NCI-H524 (cell line): ENCODE measurements at regions not wholly inside any gene's neighbourhood (a gene's known extent, or its start where the extent isn't known, plus 50 kb on each side); places are given as distances from the start of the nearest gene placed in this dataset.
"Not testable (repeated sequence)": the region's sequence is repeated elsewhere in the genome, so short reads cannot be mapped to it uniquely, and the experiment has no call there.

Experiments
- DNase-seq, 2 experiments: peaks; one replicate each; lab custom pipeline; 2025; lab: John Stamatoyannopoulos, UW

DNA sequence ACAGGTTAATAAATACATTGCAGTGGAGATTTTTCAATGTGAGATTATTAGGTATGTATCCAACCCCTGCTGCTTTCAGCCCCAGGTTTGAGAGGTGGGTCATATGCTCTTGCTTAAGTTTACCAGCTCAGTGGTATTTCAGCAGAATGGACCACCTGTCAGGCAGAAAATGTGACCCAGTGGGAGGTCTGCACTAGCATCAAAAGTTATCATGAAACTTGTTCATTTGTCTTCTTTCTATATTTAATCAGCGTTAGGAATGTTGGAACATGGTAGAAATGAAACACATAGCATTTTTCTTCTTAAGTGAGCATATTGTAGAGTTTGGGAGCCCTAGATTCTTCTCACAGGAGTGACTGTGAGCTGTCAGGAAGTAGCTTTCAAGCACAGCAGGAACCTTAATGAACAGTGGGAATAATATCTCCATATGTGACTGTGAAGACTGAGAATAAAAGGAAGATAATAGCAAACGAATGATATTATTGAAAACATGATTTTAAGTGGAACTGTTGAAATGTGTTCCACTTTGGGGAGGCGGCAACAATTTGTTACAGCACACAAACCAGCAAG, 596.9 kb upstream of the CDH6 start:
- no peak for DNase-seq

DNA sequence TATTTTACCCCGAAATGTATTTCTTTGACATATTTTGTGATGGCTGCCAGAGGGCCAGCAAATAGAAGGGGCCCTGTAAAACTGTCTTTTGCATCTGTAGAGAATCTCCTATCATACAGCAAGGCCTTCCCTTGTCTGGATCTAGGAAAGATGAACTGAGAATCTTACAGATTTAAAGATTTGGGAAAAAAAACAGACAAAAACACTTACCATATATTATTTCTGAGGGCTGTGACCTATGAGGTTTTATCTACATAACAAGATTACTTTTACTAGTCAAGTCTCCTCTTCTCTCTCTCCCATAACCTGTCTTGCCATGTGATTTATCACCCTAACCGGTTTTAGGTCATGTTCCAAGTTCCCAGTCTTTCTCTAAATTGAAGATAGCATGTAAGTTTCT, 599.2 kb upstream of the CDH6 start:
- no peak for DNase-seq

DNA sequence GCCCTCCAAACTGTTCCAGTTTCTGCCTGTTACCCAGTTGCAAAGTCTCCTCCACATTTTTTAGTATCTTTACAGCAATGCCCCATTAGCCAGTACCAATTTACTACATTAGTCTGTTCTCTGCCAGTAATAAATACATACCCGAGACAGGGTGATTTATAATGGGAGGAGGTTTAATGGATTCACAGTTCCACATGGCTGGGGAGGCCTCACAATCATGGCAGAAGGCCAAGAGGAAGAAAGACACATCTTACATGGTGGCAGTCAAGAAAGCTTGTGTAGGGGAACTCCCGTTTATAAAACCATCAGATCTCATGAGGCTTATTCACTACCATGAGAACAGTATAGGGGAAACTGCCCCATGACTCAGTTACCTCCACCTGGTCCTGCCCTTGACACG, 600.7 kb upstream of the CDH6 start:
- DNase-seq = no peak

DNA sequence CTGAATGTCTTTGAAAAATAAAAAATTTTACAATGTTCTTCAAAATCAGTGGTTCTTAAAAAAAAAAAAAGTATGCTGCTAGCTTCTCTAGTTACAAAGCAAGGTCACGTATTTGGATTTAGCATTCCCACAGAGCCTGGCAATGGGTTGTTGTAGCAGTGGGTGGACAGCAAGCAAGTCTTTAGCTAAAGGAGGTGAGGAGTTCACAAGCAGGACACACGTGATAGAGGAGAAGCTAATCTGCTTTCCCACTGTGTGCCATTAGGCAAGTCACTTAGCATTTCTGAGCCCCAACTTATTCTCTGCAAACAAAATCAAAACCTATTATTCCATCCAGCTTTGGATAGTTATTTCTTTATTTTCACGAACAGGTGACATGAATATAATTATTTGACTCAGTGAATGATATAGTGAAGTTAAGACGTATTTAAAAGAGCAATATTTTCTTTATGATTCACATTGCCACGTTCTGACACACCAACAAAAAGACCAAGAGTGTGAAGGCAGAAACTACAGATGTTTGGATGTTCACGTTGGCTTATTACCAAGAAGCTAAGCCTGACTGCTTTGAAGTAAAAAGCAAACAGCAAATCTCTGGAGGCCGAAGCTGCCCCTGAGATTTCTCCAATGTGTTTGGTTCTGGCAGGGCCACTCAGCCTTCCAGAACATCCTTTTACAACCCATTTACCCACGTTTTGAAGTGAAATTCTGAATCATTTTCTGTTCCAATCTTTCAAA, 612.1 kb upstream of the CDH6 start:
- DNase-seq = no peak

DNA sequence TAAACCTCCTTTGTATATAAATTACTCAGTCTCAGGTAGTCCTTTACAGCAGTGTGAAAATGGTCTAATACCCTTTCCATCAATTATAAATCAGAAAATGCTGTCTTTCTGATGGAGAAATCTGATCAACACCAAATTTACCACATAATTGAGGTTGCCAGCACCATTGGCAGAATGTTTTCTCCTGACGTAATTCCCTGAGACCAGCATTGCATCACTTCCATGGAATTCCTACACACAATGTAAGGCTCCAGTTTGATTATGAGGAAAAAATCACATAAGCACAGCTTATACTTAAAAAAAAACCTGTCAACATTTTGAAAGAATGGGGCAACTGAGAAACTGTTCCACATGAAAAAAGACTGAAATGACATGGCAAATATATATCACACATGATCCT, 618.7 kb upstream of the CDH6 start:
- DNase-seq = no peak

DNA sequence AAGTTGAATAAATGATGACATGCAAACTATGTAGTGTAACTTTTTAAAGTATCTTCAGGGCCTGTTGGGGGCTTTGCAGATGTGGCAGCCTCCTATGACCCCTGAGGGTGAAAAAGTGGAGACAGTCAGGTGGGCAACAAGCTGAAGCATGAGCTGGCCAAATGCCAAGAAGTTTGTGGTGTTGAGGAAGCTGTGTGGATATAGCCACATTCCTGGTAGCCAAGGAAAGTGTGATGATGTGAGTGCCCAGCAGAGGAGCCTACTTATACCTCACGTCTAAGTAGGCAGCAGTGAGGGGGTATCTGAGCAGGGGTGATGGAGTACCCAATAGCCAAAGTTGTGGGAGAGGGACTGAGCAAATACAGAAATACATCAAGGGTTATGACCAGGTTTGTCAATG, 621.2 kb upstream of the CDH6 start:
- no peak for DNase-seq

DNA sequence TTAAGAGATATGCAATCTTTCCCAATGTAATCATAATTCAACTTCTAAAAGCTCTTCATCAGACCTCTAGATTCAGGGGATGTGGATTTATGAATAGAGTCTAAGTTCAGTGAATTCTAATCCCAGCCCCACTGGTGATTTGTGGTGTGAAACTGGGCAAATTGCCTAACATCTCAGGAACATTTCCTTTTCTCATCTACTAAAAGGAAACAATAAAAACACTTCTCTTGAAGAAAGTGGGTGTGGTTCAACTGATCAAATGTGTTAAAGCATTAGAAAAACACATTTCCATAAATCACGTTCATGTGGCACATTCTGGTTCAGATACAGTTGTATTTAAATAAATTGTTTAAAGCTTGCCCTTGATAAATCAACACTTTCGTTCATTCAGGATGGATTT, 631.7 kb upstream of the CDH6 start:
- DNase-seq = no peak

DNA sequence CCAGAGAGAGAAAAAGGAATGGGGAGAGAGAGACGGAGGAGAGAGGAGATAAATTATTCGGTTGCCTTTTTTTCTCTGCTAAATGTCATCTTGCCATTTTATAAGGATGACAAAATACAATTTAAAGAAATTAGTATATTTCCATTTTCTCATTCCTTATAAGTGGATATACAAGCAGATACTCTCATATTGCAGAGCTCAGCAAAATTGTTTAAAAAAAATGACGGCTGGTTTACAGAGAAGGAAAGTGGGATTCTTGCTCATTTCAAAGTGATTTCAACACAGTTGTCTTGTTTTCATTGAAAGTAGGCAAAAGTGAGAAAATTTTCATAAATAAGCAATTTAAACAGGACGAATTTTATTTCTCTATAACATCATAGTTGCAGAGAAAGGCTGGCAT, 641.9 kb upstream of the CDH6 start:
- DNase-seq = no peak

DNA sequence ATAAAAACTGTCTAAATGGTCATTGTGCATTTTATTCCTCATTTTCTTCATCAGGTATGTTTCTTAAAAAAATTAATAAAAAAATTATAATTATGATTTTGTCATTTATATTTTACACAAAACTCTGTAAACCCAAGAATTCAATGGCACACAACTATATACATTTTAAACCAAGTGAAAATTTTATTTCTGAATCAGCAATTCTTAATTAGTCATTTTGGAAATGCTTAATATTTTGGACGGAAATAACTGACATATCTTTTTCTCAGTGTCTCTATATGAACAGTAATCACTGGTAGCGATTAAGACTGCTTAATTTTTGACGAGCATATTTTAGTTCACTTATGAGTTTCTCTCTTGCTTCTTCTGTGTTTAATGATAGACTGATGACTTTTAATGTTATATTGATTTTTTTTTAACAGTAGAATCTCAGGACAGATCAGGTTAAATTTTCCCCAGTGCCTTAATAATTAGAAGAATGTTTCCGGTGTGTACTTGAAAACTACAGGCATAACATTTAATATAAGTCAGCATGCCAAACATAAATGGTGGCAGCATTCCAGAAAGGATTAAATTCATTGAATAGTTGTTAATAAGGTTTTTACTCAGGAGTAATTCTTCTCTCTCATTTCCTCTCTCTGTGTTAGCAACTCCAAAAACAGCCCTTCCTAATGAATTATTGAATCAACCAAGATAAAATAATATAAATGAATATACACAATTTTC, 644.7 kb upstream of the CDH6 start:
- DNase-seq = no peak

DNA sequence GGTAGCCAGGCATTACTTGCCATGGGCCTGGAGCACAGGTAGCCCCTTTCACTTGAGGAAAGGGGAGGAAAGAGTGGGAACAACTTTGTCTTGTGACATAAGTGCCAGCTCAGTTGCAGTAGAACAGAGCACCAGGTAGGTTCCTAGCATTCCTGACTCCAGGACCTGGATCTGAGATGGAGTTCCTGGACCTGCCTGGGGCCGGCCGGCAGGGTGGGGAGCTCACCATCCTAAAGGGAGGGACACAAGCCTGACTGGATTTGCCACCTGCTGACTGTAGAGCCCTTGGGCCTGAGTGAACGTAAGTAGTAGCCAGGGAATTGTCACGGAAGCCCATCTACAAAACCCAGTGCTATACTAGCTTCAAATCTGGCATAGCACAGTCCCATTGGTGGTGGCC, 653.3 kb upstream of the CDH6 start:
- no peak for DNase-seq

DNA sequence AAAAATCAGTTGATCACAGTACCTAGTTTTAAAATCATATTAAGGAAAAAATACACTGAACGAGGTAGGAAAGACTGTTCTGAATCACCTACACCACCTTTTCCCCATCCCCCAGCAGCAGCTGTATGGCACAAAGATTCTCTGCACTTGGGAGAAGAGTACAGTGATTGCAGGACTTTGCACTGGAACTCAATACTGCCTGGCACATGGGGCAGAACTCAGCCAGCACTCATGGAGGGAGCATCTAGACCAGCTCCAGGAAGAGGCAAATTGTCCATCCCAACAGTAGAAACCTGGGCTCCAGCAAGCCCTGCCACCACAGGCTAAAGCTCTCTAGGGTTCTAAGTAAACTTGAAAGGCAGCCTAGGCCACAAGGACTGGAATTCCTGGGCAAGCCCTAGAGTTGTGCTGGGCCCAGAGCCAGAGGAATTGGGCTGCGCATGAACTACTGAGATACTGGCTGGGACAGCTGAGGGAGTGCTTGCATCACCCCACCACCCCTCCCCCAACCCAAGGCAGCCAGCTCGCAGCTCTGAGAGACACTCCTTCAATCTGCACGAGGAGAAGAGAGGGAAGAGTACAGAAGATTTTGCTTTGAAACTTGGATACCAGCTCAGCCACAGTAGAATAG, 654.4 kb upstream of the CDH6 start:
- no peak for DNase-seq

DNA sequence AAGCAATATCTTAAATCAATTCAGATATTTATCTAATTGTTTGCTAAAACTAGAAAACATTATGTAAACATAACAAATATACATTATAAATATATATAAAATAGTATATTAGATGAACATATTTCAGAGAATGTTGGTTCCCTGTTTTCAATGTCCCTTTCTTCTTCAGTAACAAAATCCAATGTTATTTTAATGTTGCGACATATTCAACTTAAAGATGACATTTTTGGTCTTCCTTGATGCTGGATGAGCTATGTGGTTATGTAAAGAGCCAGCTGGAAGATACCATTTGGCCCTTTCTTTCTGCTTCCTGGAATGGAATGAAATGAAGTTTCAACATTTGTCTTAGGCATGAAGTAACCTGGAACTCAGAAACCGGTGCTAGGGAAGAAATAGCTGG, 668.1 kb upstream of the CDH6 start:
- DNase-seq = no peak

DNA sequence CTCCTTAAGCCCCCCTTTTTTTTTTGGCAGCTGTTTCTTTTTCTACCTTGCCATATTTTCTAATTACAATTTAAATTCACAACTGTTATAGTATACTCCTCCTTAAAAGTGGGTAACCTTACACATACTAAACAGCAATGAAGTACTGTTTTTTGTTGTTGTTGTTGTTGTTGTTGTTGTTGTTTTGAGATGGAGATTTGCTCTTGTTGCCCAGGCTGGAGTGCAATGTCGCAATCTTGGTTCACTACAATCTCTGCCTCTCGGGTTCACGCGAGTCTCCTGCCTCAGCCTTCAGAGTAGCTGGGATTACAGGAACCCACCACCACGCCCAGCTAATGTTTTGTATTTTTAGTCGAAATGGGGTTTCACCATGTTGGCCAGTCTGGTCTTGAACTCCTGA, 669.1 kb upstream of the CDH6 start:
- DNase-seq = no peak

DNA sequence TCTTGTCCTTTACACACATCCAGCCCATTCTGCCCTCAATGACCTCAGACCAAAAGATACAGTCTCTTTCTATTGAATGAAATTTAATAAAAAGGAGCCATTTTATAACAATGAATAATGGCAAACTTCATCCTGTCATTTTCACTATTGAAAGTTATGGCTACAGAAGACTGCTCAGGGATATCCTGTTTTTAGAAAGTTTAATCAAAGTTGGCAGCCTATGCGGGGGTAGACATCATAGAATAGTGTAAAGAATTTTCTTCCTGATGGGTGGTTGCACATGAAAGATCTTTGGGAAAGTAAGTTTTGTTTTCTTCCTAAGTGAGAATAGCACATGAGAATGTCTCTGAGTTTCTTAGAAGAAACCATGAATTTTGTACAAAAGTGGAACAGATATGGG, 670.4 kb upstream of the CDH6 start:
- DNase-seq = no peak

DNA sequence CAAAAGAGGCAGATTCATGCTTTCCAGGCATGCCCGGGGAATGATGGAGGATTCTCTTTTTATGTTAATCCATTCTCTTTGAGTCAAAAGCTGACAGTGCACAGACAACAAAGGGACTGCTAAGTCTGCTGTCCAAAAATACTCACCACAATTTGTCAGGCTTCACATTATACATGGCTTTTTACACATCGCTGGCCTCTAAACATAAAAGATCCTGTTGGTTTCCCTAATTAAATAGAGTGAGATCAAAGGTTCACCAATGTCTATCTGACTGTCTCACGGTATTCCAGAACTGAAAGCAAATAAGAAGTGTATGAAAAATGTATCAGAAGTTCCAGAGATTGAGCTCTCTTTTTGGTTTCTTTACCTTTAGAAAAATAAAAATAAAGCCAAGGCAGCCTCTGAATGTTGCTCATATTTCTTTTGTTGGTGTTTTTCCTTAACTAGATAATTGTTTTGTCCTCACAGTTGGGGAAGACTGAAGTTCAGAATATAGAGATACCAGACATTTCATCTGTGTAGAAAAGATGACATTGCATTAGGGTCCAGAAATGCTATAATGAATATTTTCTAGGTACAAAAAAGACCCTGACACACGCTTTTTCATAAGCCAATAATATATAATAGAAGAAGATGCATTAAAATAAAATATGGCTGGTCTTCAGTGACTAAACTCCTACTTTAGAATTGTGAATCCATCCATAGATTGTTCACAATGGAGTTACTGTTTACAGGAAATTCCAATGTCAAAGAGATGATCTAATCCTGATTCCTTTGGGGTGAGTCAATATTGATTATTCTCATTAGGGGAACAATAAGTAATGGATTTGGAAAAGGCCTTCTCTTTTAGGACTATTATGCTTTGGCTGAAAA, 688.2 kb upstream of the CDH6 start:
- no peak for DNase-seq

DNA sequence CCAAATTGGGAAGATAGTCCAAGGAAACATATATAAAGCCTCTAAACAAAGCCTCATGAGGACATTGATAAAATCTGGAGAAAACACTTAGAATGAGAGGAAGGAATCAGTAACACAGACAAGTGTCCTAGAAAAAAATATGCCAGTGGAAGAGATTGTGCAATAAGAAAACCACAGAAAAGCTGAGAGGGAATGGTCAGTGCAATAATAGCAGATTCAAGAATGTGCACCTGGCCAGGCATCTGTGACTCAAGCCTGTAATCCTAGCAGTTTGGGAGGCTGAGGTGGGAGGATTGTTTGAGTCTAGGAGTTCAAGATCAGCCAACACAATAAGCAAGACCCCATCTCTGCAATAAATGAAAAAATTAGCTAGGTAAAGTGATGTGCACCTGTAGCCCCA, 691.2 kb upstream of the CDH6 start:
- DNase-seq = no peak

DNA sequence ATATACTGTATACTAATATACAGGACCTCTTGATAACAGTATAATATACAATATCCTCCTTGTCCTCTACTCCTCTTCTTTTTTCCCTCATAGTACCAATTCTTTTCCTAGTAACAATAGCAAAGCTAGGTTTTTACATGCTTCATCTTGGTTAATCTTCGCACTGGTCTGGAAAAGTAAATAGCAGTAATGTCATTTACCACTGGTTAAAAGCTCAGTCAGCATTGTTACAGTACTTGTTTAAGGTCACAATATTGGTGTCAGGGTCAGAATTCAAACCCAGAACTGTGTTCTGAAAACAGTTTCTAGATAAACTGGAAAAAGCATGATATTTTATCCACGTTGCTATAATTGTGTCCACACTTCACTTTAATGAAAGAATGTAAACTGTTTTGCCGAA, 692.4 kb upstream of the CDH6 start:
- no peak for DNase-seq

DNA sequence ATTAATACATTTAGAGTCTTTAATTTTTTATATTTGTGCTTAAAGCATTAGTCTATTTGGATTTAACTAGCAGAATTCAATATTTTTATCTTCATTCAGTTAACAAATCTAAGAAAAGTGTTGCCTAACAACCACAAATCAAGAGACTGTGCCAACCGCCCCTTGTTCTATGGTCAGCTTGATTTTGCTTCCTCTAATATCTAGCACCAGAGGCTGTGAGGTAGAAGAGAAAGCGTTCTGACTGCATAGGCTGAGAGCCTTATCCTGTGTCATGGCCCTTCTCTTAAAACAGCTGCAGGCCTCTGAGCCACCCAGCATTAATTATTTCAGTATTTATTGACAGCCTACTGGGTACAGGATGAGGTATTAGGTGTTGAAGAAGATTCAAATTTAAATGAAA, 693.0 kb upstream of the CDH6 start:
- DNase-seq = no peak

DNA sequence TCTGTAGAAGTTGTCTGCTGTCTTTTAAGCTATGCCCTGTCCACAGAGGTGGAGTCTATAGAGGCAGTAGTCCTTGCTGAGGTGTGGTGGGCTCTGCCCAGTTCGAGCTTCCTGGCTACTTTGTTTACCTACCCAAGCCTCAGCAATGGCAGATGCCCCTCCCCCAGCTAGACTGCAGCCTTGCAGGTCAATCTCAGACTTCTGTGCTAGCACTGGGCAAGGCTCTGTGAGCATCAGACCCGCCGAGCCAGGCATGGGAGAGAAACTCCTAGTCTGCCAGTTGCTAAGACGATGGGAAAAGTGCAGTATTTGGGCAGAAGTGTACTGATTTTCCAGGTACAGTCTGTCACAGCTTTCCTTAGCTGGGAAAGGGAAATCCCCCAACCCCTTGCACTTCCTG, 694.1 kb upstream of the CDH6 start:
- no peak for DNase-seq

DNA sequence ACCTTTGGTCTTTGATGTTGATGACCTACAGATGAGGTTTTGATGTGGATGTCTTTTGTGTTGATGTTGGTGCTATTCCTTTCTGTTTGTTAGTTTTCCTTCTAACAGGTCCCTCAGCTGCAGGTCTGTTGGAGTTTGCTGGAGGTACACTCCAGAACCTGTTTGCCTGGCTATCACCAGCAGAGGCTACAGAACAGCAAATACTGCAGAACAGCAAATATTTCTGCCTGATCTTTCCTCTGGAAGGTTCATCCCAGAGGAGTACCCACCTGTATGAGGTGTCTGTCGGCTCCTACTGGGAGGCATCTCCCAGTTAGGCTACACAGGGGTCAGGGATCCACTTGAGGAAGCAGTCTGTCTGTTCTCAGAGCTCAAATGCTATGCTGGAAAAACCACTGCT, 694.5 kb upstream of the CDH6 start:
- DNase-seq = no peak

DNA sequence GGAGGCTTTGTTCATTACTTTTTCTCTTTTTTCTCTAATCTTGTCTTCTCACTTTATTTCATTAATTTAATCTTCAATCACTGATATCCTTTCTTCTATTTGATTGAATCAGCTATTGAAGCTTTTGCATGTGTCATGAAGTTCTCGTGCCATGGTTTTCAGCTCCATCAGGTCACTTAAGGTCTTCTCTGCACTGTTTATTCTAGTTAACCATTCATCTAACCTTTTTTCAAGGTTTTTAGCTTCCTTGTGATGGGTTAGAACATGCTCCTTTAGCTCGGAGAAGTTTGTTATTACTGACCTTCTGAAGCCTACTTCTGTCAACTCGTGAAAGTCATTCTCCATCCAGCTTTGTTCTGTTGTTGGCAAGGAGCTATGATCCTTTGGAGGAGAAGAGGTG, 695.0 kb upstream of the CDH6 start:
- DNase-seq = not testable (repeated sequence)

DNA sequence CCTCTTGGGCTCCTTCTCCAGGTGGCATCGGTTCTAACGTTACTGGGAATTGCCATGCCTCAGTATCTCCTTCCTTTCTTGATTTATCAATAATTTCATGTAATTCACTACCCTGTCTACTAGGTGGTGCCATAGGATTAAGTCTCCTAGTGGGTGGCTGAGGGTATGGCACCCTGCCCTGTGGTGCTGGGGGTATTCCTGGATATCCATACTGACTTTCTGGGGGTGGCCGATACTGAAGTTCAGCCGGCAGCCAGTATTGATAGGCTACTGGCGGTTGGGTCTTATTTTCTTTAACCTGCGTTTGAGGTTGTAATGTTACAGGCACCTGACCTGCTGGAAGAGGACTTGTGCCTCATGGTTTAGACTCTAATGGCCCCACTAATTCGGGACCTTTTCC, 699.4 kb upstream of the CDH6 start:
- DNase-seq = not testable (repeated sequence)
